Limb (tissue), 2 donors: ENCODE measurements at regions not wholly inside any gene's neighbourhood (a gene's known extent, or its start where the extent isn't known, plus 50 kb on each side); places are given as distances from the start of the nearest gene placed in this dataset.
"Not testable (repeated sequence)": the region's sequence is repeated elsewhere in the genome, so short reads cannot be mapped to it uniquely, and the experiment has no call there.

Source experiments
- DNase-seq, 2 donors: peaks; one replicate each; pipeline ENCODE4 v3.0.0-alpha.2; 2016; ENCODE audit errors: extremely low spot score in 2 of 2

- DNase-seq = no peak
These were observed 123.7 kb upstream of the EXOC2 start for GRCh38 chr6:816510-817084.

- no peak for DNase-seq
These were observed 122.4 kb upstream of the EXOC2 start for GRCh38 chr6:815348-815738.

- DNase-seq = no peak
These were observed 121.7 kb upstream of the EXOC2 start for GRCh38 chr6:814378-815347.

DNA sequence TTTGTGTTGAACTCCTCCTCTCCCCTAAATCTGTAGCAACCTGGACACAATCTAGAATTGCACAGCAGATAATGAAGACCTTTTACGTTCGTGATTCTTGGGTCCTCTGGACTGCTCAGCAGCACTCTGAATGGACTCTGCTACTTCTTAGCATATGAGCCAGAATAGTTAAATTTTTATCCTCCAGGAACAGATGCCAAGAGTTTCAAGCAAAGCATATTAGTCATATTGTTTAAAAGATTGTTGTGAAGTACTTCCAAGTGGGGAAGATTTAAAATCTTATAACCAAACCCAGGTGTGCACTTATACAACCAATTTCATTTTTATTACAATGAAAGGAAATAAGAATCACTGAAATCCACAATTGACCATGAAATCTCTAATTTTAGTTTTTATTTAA lies 118.9 kb upstream of the EXOC2 start:
- DNase-seq = peak in 1 of 2 donors; percentile 63

GRCh38 chr6:811191-811590 lies 118.3 kb upstream of the EXOC2 start:
- no peak for DNase-seq

DNA sequence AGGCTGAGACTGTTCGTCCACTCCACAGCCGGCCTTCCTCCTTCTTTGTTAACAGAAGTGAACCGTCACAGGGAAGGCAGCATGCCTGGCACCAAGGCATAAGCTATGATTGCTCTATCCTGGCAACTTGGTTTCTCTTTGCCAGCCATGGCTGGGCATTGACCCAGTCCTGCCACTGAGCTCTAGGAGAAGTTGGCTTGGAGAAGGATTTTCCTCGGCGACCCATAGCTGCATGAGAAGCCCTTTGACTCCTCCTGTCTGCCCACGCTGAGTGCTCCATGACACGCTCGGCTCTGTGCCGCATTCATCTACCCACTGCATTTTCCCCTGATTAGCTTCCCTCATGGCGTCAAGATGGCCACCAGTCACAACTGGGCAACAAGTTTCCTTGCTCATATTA lies 111.8 kb upstream of the EXOC2 start:
- no peak for DNase-seq

DNA sequence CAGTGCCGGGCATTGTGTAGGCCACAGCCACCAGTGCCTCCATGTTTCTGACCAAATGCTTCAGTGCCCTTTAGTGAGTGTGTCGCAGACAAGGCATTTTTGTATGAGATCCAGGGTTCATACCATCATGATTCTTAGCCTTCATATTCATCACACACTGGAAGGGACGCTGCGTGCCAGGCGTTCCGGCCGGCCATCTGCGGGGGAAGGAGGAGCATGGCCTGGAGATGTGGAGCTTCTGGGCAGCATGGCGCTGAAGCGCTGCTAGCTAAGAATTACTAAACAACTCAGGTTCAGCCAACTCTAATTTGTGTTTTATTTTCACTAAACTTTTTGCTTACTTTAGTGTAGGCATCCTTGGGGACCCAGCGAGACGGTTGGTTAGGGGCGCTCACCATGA lies 111.4 kb upstream of the EXOC2 start:
- DNase-seq = no peak

DNA sequence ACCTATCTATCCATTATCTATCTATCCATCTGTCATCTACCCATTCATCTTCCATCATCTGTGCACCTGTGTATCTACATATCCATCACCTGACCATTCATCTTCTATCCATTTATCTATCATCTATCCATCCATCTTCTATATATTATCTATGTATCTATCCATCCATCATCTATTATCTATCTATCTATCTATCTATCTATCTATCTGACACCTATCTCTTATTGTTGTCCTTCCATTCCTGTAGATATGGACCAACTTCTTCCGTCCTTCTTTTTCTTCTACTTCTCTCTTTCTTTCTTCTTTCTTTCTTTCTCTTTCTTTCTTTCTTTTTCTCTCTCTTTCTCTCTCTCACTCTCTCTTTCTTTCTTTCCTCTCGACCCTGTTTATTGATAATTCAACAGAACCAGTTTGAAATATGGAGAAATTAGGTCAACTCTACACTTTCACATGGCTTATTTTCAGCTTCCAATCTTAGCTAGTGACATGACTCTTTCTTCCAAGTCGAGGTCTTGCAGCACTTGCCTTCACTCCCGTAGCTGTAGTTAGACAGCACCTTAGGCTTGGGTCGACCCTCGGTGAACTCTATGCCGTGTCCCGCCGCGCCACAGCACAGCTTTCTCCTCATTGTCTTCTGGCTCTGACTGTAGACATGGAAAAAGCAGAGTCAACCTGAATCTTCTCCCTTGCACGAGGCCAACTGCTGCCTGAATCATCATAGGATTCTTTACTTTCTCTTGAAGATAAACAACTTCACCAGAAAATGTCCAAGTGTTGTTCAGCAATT lies 110.4 kb upstream of the EXOC2 start:
- DNase-seq = no peak

GRCh38 chr6:802701-803100 lies 109.8 kb upstream of the EXOC2 start:
- DNase-seq = no peak

DNA sequence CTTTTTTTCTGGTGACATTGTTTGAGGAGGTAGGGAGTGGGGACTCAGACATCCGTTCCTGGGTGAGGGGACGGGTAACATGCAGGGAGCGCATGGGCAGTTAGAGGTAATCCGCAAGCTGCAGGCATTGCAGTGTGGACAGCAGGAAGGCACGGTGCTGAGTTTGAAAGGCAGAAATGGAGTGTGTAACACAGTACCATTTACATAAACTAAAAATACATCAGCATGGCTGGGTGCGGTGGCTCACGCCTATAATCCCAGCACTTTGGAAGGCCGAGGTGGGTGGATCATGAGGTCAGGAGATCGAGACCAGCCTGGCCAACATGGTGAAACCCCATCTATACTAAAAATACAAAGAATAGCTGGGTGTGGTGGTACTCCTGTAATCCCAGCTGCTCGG lies 109.3 kb upstream of the EXOC2 start:
- DNase-seq = not testable (repeated sequence)

DNA sequence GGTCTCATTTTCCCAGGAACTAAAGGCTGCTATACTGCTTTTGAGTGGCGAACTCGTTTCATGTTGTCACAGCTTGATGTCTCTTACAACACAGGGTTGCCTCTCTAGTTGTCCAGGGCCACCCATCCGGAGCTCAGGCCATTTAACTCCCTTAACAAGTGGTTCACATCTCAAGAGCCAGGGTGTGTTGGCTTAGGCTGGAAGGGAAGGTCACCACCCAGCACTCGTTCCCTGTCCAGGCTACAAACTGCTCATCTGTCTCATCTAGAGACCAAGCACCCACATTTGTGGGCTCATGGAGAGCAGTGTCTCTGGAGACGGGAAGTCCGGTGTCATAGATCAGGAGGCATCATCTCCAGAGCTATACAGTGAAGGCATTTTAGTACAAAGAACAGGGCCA lies 106.8 kb upstream of the EXOC2 start:
- no peak for DNase-seq

DNA sequence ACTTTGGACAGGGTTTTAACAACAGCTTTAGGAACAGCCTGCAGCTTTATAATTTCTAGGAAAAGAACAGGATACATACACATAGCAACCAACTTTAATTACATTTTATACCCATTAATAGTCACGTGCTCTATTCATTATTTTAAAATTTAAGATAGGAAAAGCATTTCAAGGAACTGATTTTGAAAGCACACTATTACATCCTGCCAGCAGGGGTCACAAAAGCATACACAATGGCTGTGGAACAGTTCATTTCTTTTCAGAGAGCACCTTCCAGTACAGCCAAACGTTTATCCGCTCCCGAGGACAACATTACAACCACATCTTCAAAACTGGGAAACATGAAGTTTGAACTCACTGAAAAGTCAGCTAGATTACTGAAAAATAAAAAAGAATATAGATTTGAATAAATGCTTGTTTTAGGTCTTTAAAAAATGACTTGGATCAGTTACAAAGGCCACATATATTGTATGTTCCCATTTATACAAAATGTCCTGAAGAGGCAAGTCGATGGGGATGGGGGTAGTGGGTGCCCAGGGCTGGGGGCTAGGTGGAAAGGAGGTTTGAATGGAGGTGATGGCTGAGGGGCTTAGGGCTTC lies 104.6 kb upstream of the EXOC2 start:
- DNase-seq = peak; percentile 68 to 74

DNA sequence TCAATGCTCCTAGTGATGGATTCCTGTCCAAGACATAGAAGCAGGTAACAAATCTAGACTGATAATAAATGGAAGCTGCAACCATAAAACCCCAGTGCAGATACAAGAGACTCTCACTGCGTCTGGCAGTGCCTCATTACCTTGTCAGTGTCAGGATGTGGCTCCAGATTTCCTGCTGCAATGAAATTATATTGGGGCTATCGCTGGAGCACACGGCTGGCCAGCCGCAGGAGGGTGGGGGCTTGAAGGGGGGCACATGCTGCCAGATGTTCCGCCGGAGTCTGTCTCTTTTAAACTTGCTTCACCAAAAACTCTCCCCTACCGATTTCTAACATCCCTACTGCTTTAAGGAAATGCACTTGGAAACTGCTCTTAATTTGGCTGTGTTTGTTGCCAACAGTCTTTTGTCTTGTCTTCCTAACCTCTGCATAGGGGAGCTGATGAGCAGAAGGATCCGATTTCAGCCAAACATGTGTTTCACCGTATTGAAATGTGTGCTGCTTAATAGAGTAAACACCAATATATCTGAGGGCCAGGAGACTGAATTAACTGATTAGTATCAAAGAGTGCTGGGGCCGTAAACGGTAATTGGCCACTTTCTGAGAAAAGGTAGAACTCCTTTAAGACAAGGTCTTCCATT lies 102.2 kb upstream of the EXOC2 start:
- DNase-seq = no peak

DNA sequence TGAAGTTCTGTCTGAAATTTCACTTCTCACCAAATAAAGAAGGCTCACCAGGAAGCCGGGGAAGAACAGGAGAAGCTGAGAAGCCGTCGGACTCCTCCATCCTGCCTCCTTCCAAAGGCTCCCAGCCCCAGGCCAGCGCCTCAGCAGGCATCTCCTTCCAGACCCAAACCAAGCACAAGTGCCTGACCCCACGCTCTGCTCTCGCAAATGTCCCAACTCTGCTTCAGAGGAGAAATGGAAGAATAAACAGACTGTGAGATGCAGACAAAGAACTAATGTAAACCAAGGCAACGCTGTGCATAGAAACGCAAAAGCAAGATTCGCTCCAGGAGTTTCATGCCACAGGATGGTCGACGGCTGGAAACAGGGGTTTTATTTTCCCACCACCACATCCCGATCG lies 100.3 kb upstream of the EXOC2 start:
- DNase-seq = no peak

GRCh38 chr6:792662-793061 lies 99.7 kb upstream of the EXOC2 start:
- DNase-seq = no peak

DNA sequence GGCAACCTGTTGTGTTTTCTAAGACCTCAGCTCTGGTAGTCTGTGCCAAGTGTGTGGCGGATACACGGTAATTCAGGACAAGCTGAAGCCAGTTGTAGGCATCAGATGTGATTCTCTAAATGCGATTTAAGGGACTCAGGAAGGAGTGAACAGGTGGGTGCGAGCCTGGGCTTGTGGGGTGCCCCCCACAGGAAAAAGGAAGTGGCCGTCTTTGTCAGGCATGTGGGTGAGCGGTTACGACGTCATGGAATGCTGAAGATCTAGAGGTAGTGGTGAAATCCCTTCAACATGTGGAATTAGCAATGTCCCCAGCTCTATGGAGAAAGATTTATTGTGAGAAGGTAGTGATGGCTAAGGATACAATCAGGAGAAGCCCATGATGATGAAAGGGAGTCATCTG lies 95.1 kb upstream of the EXOC2 start:
- no peak for DNase-seq

DNA sequence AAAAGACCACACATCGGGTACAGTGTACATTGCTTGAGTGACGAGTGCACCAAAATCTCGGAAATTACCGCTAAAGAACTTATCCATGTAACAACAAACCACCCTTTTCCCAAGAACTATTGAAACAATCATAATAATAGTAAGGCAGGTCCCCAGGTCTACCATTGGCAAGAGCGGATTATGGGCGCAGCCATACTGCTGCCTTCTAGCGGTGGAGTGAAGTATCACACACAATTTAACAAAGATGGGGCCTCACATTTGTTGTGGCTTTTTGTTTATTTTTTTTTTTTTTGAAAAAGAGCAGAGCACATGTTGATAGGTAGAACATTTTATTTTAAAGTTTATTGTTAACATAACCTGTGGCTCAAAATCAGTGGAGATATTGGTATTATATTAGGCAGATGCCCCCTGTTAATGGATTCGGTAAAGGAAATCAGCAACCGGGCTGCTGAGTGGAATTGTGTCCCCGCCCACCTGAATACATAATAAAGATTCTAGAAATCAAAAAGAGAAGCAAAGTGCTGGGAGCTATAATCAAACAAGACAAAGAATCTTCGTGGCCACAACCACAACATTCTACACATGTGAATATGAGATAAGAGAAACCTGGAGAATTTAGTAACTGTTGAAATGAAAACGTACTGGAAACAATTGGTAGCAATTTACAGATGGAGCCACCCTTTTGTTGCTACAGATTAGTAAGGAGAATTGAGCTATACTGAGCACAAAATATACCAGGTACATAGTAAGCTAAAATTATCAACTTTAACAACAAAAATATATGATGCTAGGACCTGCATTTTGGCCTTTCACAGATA lies 94.2 kb upstream of the EXOC2 start:
- DNase-seq = no peak

GRCh38 chr6:783966-784735 lies 91.2 kb upstream of the EXOC2 start:
- DNase-seq = no peak

- no peak for DNase-seq
These were observed 89.2 kb upstream of the EXOC2 start for GRCh38 chr6:782141-782540.
